PFSK-1 (cell line): ENCODE measurements at regions not wholly inside any gene's neighbourhood (a gene's known extent, or its start where the extent isn't known, plus 50 kb on each side); places are given as distances from the start of the nearest gene placed in this dataset.

Experiments
- FOXP2 ChIP-seq: optimal IDR thresholded peaks from 2 replicates; pipeline ENCODE3; 2011; ENCODE audit warnings: borderline replicate concordance, control low read depth, inconsistent platforms; ENCODE audit not compliant: insufficient read depth; ENCODE audit errors: extremely low read length, extremely low read depth
- POLR2AphosphoS5 ChIP-seq: IDR thresholded peaks from 2 replicates; pipeline ENCODE4 v1.6.1; 2012; ENCODE audit warnings: low read depth, mild to moderate bottlenecking, control low read depth, low read length, moderate library complexity
- REST ChIP-seq, 2 experiments: IDR thresholded peaks; 2 replicates each; pipeline versions ENCODE4 v1.6.1 to v1.8.0; 2011 to 2012; ENCODE audit warnings: low read depth in 2 of 2, low read length in 2 of 2, control low read depth in 1 of 2, inconsistent platforms in 1 of 2, mild to moderate bottlenecking in 1 of 2, moderate library complexity in 1 of 2; ENCODE audit not compliant: insufficient read depth in 1 of 2
- SIN3A ChIP-seq: IDR thresholded peaks from 2 replicates; pipeline ENCODE4 v1.6.1; 2012; ENCODE audit warnings: mild to moderate bottlenecking, low read length, moderate library complexity, borderline replicate concordance; ENCODE audit not compliant: insufficient read depth
- TAF1 ChIP-seq: IDR thresholded peaks from 2 replicates; pipeline ENCODE4 v1.6.1; 2012; ENCODE audit warnings: low read length, control low read depth, borderline replicate concordance; ENCODE audit not compliant: insufficient read depth

GRCh38 chr6:24064106-24064505 is 61.9 kb upstream of the NRSN1 start:
- TF ChIP-seq FOXP2, result no peak
- TF ChIP-seq REST (IDR thresholded peaks at IDR 0.05; ENCODE audit: insufficient read depth in 1 of 2, low read depth in 2 of 2, low read length in 2 of 2), result no peak
- no peak for TF ChIP-seq TAF1
- TF ChIP-seq SIN3A, result no peak
- no peak for TF ChIP-seq POLR2AphosphoS5

GRCh38 chr6:24064832-24065231 is 61.2 kb upstream of the NRSN1 start:
- TF ChIP-seq SIN3A (no peak), POLR2AphosphoS5 (no peak), TAF1 (no peak), FOXP2 (no peak), REST (IDR thresholded peaks at IDR 0.05; ENCODE audit: insufficient read depth in 1 of 2, low read depth in 2 of 2, low read length in 2 of 2) (no peak)

GRCh38 chr6:24069526-24069925 is 56.5 kb upstream of the NRSN1 start:
- TF ChIP-seq POLR2AphosphoS5 (no peak), FOXP2 (no peak), REST (IDR thresholded peaks at IDR 0.05; ENCODE audit: insufficient read depth in 1 of 2, low read depth in 2 of 2, low read length in 2 of 2) (no peak), SIN3A (no peak), TAF1 (no peak)

GRCh38 chr6:24072038-24072746 is 53.8 kb upstream of the NRSN1 start:
- no peak for TF ChIP-seq FOXP2
- TF ChIP-seq REST (IDR thresholded peaks at IDR 0.05; ENCODE audit: insufficient read depth in 1 of 2, low read depth in 2 of 2, low read length in 2 of 2), result no peak
- no peak for TF ChIP-seq SIN3A
- TF ChIP-seq POLR2AphosphoS5, result no peak
- no peak for TF ChIP-seq TAF1

GRCh38 chr6:24076011-24076410 is 50.0 kb upstream of the NRSN1 start:
- TF ChIP-seq TAF1 (no peak), SIN3A (no peak), FOXP2 (no peak), REST (IDR thresholded peaks at IDR 0.05; ENCODE audit: insufficient read depth in 1 of 2, low read depth in 2 of 2, low read length in 2 of 2) (no peak), POLR2AphosphoS5 (no peak)
